ENCODE measurements at regions not wholly inside any gene's neighbourhood (a gene's known extent, or its start where the extent isn't known, plus 50 kb on each side); places are given as distances from the start of the nearest gene placed in this dataset.

- TF ChIP-seq ZNF8 (CRISPR knock-in tag; IDR thresholded peaks at IDR 0.05), result no peak
Measured at GRCh38 chr11:80959751-80960150, 1518.9 kb upstream of the TENM4 start (continued).

- TF ChIP-seq OSR1 (CRISPR knock-in tag; IDR thresholded peaks at IDR 0.05) (no peak), CSRNP3 (CRISPR knock-in tag; IDR thresholded peaks at IDR 0.05) (no peak), ZNF565 (CRISPR knock-in tag; conservative IDR thresholded peaks at IDR 0.05; ENCODE audit: low read depth) (no peak), CSDC2 (CRISPR knock-in tag; IDR thresholded peaks at IDR 0.05) (no peak), ISL1 (CRISPR knock-in tag; IDR thresholded peaks at IDR 0.05) (no peak), GLIS3 (CRISPR knock-in tag; IDR thresholded peaks at IDR 0.05) (no peak), PPARA (CRISPR knock-in tag; IDR thresholded peaks at IDR 0.05; ENCODE audit: borderline replicate concordance) (no peak), SNAI2 (CRISPR knock-in tag; IDR thresholded peaks at IDR 0.05) (no peak), ZNF8 (CRISPR knock-in tag; IDR thresholded peaks at IDR 0.05) (no peak), BACH2 (CRISPR knock-in tag; IDR thresholded peaks at IDR 0.05; ENCODE audit: borderline replicate concordance) (no peak)
- ATAC-seq, result no peak
Measured at GRCh38 chr11:80958987-80959386, 1518.2 kb upstream of the TENM4 start.

- ATAC-seq, result no peak
- TF ChIP-seq ZFP3 (CRISPR knock-in tag; IDR thresholded peaks at IDR 0.05), result no peak
- no peak for TF ChIP-seq ZNF8 (CRISPR knock-in tag; IDR thresholded peaks at IDR 0.05)
- TF ChIP-seq ZNF70 (CRISPR knock-in tag; IDR thresholded peaks at IDR 0.05), result no peak
- TF ChIP-seq PPARA (CRISPR knock-in tag; IDR thresholded peaks at IDR 0.05; ENCODE audit: borderline replicate concordance), result no peak
- TF ChIP-seq TCF4 (CRISPR knock-in tag; IDR thresholded peaks at IDR 0.05; ENCODE audit: borderline replicate concordance), result no peak
- no peak for TF ChIP-seq RARB (CRISPR knock-in tag; IDR thresholded peaks at IDR 0.05)
- no peak for TF ChIP-seq ARNTL (CRISPR knock-in tag; IDR thresholded peaks at IDR 0.05; ENCODE audit: borderline replicate concordance, low read depth)
- TF ChIP-seq ISL1 (CRISPR knock-in tag; IDR thresholded peaks at IDR 0.05), result no peak
- TF ChIP-seq OSR1 (CRISPR knock-in tag; IDR thresholded peaks at IDR 0.05), result no peak
- no peak for TF ChIP-seq BACH2 (CRISPR knock-in tag; IDR thresholded peaks at IDR 0.05; ENCODE audit: borderline replicate concordance)
- TF ChIP-seq CSRNP3 (CRISPR knock-in tag; IDR thresholded peaks at IDR 0.05), result no peak
- TF ChIP-seq TSHZ2 (CRISPR knock-in tag; IDR thresholded peaks at IDR 0.05), result no peak
- TF ChIP-seq CSDC2 (CRISPR knock-in tag; IDR thresholded peaks at IDR 0.05), result no peak
- TF ChIP-seq POU6F1 (CRISPR knock-in tag; IDR thresholded peaks at IDR 0.05; ENCODE audit: borderline replicate concordance, low read depth), result no peak
- TF ChIP-seq TOX (CRISPR knock-in tag; IDR thresholded peaks at IDR 0.05; ENCODE audit: borderline replicate concordance), result no peak
- no peak for TF ChIP-seq ESRRG (CRISPR knock-in tag; IDR thresholded peaks at IDR 0.05)
Measured at GRCh38 chr11:80958361-80958760, 1517.5 kb upstream of the TENM4 start.

- ATAC-seq, result no peak
- TF ChIP-seq TOX (CRISPR knock-in tag; IDR thresholded peaks at IDR 0.05; ENCODE audit: borderline replicate concordance), result no peak
- TF ChIP-seq CSRNP3 (CRISPR knock-in tag; IDR thresholded peaks at IDR 0.05), result no peak
- TF ChIP-seq ISL1 (CRISPR knock-in tag; IDR thresholded peaks at IDR 0.05), result no peak
- TF ChIP-seq ZNF565 (CRISPR knock-in tag; conservative IDR thresholded peaks at IDR 0.05; ENCODE audit: low read depth), result no peak
- no peak for TF ChIP-seq CSDC2 (CRISPR knock-in tag; IDR thresholded peaks at IDR 0.05)
- no peak for TF ChIP-seq ZFP30 (CRISPR knock-in tag; IDR thresholded peaks at IDR 0.05)
- no peak for TF ChIP-seq ARNTL (CRISPR knock-in tag; IDR thresholded peaks at IDR 0.05; ENCODE audit: borderline replicate concordance, low read depth)
- no peak for TF ChIP-seq RARB (CRISPR knock-in tag; IDR thresholded peaks at IDR 0.05)
Measured at GRCh38 chr11:80955588-80955987, 1514.8 kb upstream of the TENM4 start.

All from SK-N-SH treated with all-trans-retinoic acid at 6 μM for 48 hours (cell line).